HL-60 (cell line): ENCODE measurements at regions not wholly inside any gene's neighbourhood (a gene's known extent, or its start where the extent isn't known, plus 50 kb on each side); places are given as distances from the start of the nearest gene placed in this dataset.

Experiments
- CTCF ChIP-seq: IDR thresholded peaks from one replicate; pipeline ENCODE4 v1.5.1; 2011; ENCODE audit warnings: low read length, control low read depth, inconsistent platforms; ENCODE audit not compliant: insufficient read depth
- GABPA ChIP-seq: IDR thresholded peaks from 2 replicates; pipeline ENCODE4 v1.6.1; 2012; ENCODE audit warnings: low read depth
- POLR2AphosphoS5 ChIP-seq: IDR thresholded peaks from 2 replicates; pipeline ENCODE4 v1.6.1; 2012; ENCODE audit warnings: low read depth
- REST ChIP-seq: IDR thresholded peaks from 2 replicates; pipeline ENCODE4 v1.6.1; 2012; ENCODE audit warnings: low read depth; ENCODE audit not compliant: insufficient replicate concordance
- SPI1 ChIP-seq: IDR thresholded peaks from 2 replicates; pipeline ENCODE4 v1.6.1; 2012; ENCODE audit warnings: low read depth, mild to moderate bottlenecking, borderline replicate concordance

- TF ChIP-seq CTCF (no peak), POLR2AphosphoS5 (no peak), GABPA (no peak), REST (no peak), SPI1 (no peak)
These were observed 127.2 kb upstream of the CACNA1A start for GRCh38 chr19:13633522-13633922.
